Right lobe of liver (tissue), 4 donors: ENCODE measurements at regions not wholly inside any gene's neighbourhood (a gene's known extent, or its start where the extent isn't known, plus 50 kb on each side); places are given as distances from the start of the nearest gene placed in this dataset.

Source experiments
- CTCF ChIP-seq, 4 donors: fragments of 200-600 bp in 3 of 4; fragments of 450-650 bp in 1 of 4; IDR thresholded peaks; one replicate each; pipeline versions ENCODE4 v1.5.1 to v1.8.0; 2016 to 2022; ENCODE audit warnings: antibody characterized with exemption in 4 of 4, mild to moderate bottlenecking in 2 of 4
- POLR2A ChIP-seq: fragments of 450-650 bp; IDR thresholded peaks from one replicate; pipeline ENCODE4 v1.6.1; 2017; ENCODE audit warnings: antibody characterized with exemption, mild to moderate bottlenecking
- donor health status: DM: no; HTN: no; CAD: no.
- donor health status: DM: no; HTN: no; CAD: no.
- donor health status: DM: no; HTN: yes; CAD: no.

DNA sequence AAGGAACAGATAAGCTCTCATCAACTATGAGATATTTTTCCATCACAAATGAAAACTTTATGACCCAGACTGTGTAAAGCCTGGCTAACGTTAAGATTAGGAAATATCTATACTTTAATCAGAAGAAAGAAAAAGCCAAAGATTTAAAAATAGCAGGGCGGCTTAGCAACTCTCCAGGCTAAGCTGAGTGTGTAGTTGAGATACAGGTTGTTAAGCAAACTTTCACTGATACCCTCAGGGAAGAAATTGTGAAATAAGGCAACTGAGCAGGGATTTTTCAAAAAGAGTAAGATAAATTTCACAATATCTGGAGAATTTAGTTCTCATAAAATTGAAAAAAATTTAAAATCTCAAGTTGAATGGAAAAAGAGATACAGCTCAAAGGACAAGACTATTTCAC is 382.0 kb downstream of the RAPGEF2 start:
- TF ChIP-seq CTCF (IDR thresholded peaks at IDR 0.05) (no peak), POLR2A (no peak)
